ENCODE measurements at regions not wholly inside any gene's neighbourhood (a gene's known extent, or its start where the extent isn't known, plus 50 kb on each side); places are given as distances from the start of the nearest gene placed in this dataset.
"Not testable (repeated sequence)": the region's sequence is repeated elsewhere in the genome, so short reads cannot be mapped to it uniquely, and the experiment has no call there.

GRCh38 chr6:85050149-85050548, 285.8 kb upstream of the TBX18 start:
- DNase-seq = no peak
- H3K27ac ChIP-seq = no peak overlapping the region
- H3K27me3 ChIP-seq = no peaks in the 10 kb centered on the region
- H3K9me3 ChIP-seq (replicated peaks) = no peaks in the 10 kb centered on the region
- H3K36me3 ChIP-seq = no peaks in the 10 kb centered on the region
- no peak overlapping the region for H3K4me3 ChIP-seq
- H3K4me1 ChIP-seq = no peaks in the 10 kb centered on the region

GRCh38 chr6:85049282-85049681, 284.9 kb upstream of the TBX18 start:
- no peaks in the 10 kb centered on the region for H3K27me3 ChIP-seq
- H3K4me1 ChIP-seq = no peaks in the 10 kb centered on the region
- DNase-seq = no peak
- no peak overlapping the region for H3K4me3 ChIP-seq
- H3K9me3 ChIP-seq (replicated peaks) = no peaks in the 10 kb centered on the region
- no peak overlapping the region for H3K27ac ChIP-seq
- H3K36me3 ChIP-seq = no peaks in the 10 kb centered on the region

- Histone ChIP-seq H3K36me3 (no peaks in the 10 kb centered on the region), H3K27ac (no peak overlapping the region), H3K4me1 (no peaks in the 10 kb centered on the region), H3K27me3 (no peaks in the 10 kb centered on the region), H3K4me3 (no peak overlapping the region), H3K9me3 (replicated peaks) (no peaks in the 10 kb centered on the region)
- DNase-seq = no peak
Observed at GRCh38 chr6:85047818-85048217, 283.4 kb upstream of the TBX18 start.

- H3K27ac ChIP-seq; H3K4me1 ChIP-seq; DNase-seq; H3K27me3 ChIP-seq; H3K36me3 ChIP-seq; H3K4me3 ChIP-seq; H3K9me3 ChIP-seq (replicated peaks): not testable (repeated sequence)
Observed at GRCh38 chr6:85045767-85046166, 281.4 kb upstream of the TBX18 start.

- no peak for DNase-seq
- H3K4me1 ChIP-seq = no peaks in the 10 kb centered on the region
- H3K27ac ChIP-seq = no peak overlapping the region
- H3K4me3 ChIP-seq = no peak overlapping the region
- no peaks in the 10 kb centered on the region for H3K9me3 ChIP-seq (replicated peaks)
- no peaks in the 10 kb centered on the region for H3K36me3 ChIP-seq
- H3K27me3 ChIP-seq = no peaks in the 10 kb centered on the region
Observed at GRCh38 chr6:85044361-85044760, 280.0 kb upstream of the TBX18 start.

GRCh38 chr6:85041376-85041775, 277.0 kb upstream of the TBX18 start:
- Histone ChIP-seq H3K4me1 (no peaks in the 10 kb centered on the region), H3K27me3 (no peaks in the 10 kb centered on the region), H3K27ac (no peak overlapping the region), H3K9me3 (replicated peaks) (no peaks in the 10 kb centered on the region), H3K4me3 (no peak overlapping the region), H3K36me3 (no peaks in the 10 kb centered on the region)
- no peak for DNase-seq

- Histone ChIP-seq H3K9me3 (replicated peaks) (no peaks in the 10 kb centered on the region), H3K4me3 (no peak overlapping the region), H3K4me1 (no peaks in the 10 kb centered on the region), H3K27me3 (no peaks in the 10 kb centered on the region), H3K27ac (no peak overlapping the region), H3K36me3 (no peaks in the 10 kb centered on the region)
- no peak for DNase-seq
Observed at GRCh38 chr6:85037221-85037620, 272.8 kb upstream of the TBX18 start.

- no peak for DNase-seq
- H3K4me1 ChIP-seq = no peaks in the 10 kb centered on the region
- H3K27me3 ChIP-seq = no peaks in the 10 kb centered on the region
- no peaks in the 10 kb centered on the region for H3K9me3 ChIP-seq (replicated peaks)
- no peak overlapping the region for H3K4me3 ChIP-seq
- no peaks in the 10 kb centered on the region for H3K36me3 ChIP-seq
- no peak overlapping the region for H3K27ac ChIP-seq
Observed at GRCh38 chr6:85035766-85036165, 271.4 kb upstream of the TBX18 start.

- H3K27ac ChIP-seq = no peak overlapping the region
- no peak overlapping the region for H3K4me3 ChIP-seq
- DNase-seq = no peak
- no peaks in the 10 kb centered on the region for H3K9me3 ChIP-seq (replicated peaks)
- no peaks in the 10 kb centered on the region for H3K4me1 ChIP-seq
- H3K27me3 ChIP-seq = no peaks in the 10 kb centered on the region
- no peaks in the 10 kb centered on the region for H3K36me3 ChIP-seq
Observed at GRCh38 chr6:85033547-85033946, 269.1 kb upstream of the TBX18 start.

- Histone ChIP-seq H3K4me3 (no peak overlapping the region), H3K27me3 (no peaks in the 10 kb centered on the region), H3K4me1 (no peaks in the 10 kb centered on the region), H3K27ac (no peak overlapping the region), H3K9me3 (replicated peaks) (no peaks in the 10 kb centered on the region), H3K36me3 (no peaks in the 10 kb centered on the region)
- DNase-seq = no peak
Observed at GRCh38 chr6:85026021-85026420, 261.6 kb upstream of the TBX18 start.

GRCh38 chr6:85023721-85024120, 259.3 kb upstream of the TBX18 start:
- Histone ChIP-seq H3K36me3 (no peaks in the 10 kb centered on the region), H3K27me3 (no peaks in the 10 kb centered on the region)
- DNase-seq = no peak

GRCh38 chr6:85017352-85017751, 253.0 kb upstream of the TBX18 start:
- Histone ChIP-seq H3K36me3 (no peaks in the 10 kb centered on the region), H3K9me3 (replicated peaks) (no peaks in the 10 kb centered on the region), H3K27ac (no peak overlapping the region), H3K27me3 (no peaks in the 10 kb centered on the region), H3K4me1 (no peaks in the 10 kb centered on the region), H3K4me3 (no peak overlapping the region)
- no peak for DNase-seq

More at GRCh38 chr6:85023721-85024120, 259.3 kb upstream of the TBX18 start:
- Histone ChIP-seq H3K27ac (no peak overlapping the region), H3K9me3 (replicated peaks) (no peaks in the 10 kb centered on the region), H3K4me1 (no peaks in the 10 kb centered on the region), H3K4me3 (no peak overlapping the region)

- DNase-seq = no peak
- no peaks in the 10 kb centered on the region for H3K4me1 ChIP-seq
- no peak overlapping the region for H3K27ac ChIP-seq
- H3K36me3 ChIP-seq = no peaks in the 10 kb centered on the region
- H3K9me3 ChIP-seq (replicated peaks) = no peaks in the 10 kb centered on the region
- no peaks in the 10 kb centered on the region for H3K27me3 ChIP-seq
- H3K4me3 ChIP-seq = no peak overlapping the region
Observed at GRCh38 chr6:85016726-85017125, 252.3 kb upstream of the TBX18 start.

GRCh38 chr6:85015396-85015990, 251.1 kb upstream of the TBX18 start:
- Histone ChIP-seq H3K4me1 (no peaks in the 10 kb centered on the region), H3K4me3 (no peak overlapping the region), H3K36me3 (no peaks in the 10 kb centered on the region), H3K27ac (no peak overlapping the region), H3K9me3 (replicated peaks) (no peaks in the 10 kb centered on the region), H3K27me3 (no peaks in the 10 kb centered on the region)
- DNase-seq = peak; percentile 34 to 52

- Histone ChIP-seq H3K9me3 (replicated peaks) (no peaks in the 10 kb centered on the region), H3K27ac (no peak overlapping the region), H3K36me3 (no peaks in the 10 kb centered on the region), H3K27me3 (no peaks in the 10 kb centered on the region), H3K4me3 (no peak overlapping the region), H3K4me1 (no peaks in the 10 kb centered on the region)
- no peak for DNase-seq
Observed at GRCh38 chr6:85010865-85011264, 246.5 kb upstream of the TBX18 start.

GRCh38 chr6:85008296-85009009, 244.1 kb upstream of the TBX18 start:
- H3K27ac ChIP-seq = no peak overlapping the region
- no peaks in the 10 kb centered on the region for H3K27me3 ChIP-seq
- H3K4me1 ChIP-seq = no peaks in the 10 kb centered on the region
- H3K9me3 ChIP-seq (replicated peaks) = no peaks in the 10 kb centered on the region
- no peak for DNase-seq
- no peaks in the 10 kb centered on the region for H3K36me3 ChIP-seq
- no peak overlapping the region for H3K4me3 ChIP-seq

All from SJCRH30 (cell line).